K562 (cell line): ENCODE measurements at regions not wholly inside any gene's neighbourhood (a gene's known extent, or its start where the extent isn't known, plus 50 kb on each side); places are given as distances from the start of the nearest gene placed in this dataset.
A peak's percentile ranks its signal among the peaks of the same experiment; 100 is the strongest.

Experiments
- ATF2 ChIP-seq: sonication (generic); formaldehyde crosslinking; IDR thresholded peaks from 2 replicates; pipeline ENCODE4 v1.8.1; 2022; ENCODE audit warnings: missing genetic modification reagents
- CCAR2 ChIP-seq: fragments of 200-400 bp; formaldehyde crosslinking; IDR thresholded peaks from 2 replicates; pipeline ENCODE4 v1.6.1; 2017; ENCODE audit warnings: mild to moderate bottlenecking, low read depth, low read length
- CREBBP ChIP-seq: IDR thresholded peaks from one replicate; pipeline ENCODE4 v1.6.1; 2012; ENCODE audit warnings: low read depth, mild to moderate bottlenecking, control low read depth, inconsistent platforms, low read length
- GTF2B ChIP-seq: IDR thresholded peaks from 2 replicates; pipeline ENCODE4 v1.6.1; 2011; ENCODE audit not compliant: insufficient read length; ENCODE audit errors: extremely low read depth
- HDAC2 ChIP-seq: fragments of 450-650 bp; IDR thresholded peaks from 2 replicates; pipeline ENCODE4 v1.6.1; 2016; ENCODE audit warnings: mild to moderate bottlenecking
- HIVEP1 ChIP-seq: fragments of 250-450 bp; sonication (Bioruptor Pico); IDR thresholded peaks from 2 replicates; pipeline ENCODE4 v1.4.0; 2020; ENCODE audit warnings: mild to moderate bottlenecking
- ID3 ChIP-seq, 2 experiments: fragments of 250-450 bp in 1 of 2; fragments of 450-650 bp in 1 of 2; sonication (Bioruptor Pico) in 1 of 2; IDR thresholded peaks; 2 replicates each; pipeline versions ENCODE4 v1.6.1 to v1.8.0; 2016 to 2021; ENCODE audit warnings: mild to moderate bottlenecking in 2 of 2, moderate library complexity in 2 of 2, missing compliant biosample characterization in 1 of 2, missing genetic modification characterization in 1 of 2
- JUNB ChIP-seq: fragments of 450-650 bp; formaldehyde crosslinking; conservative IDR thresholded peaks from 2 replicates; pipeline ENCODE4 v1.4.0; 2020; ENCODE audit warnings: mild to moderate bottlenecking
- KLF16 ChIP-seq: IDR thresholded peaks from 2 replicates; pipeline ENCODE4 v1.6.1; 2016; ENCODE audit warnings: antibody characterized with exemption
- MEF2A ChIP-seq: IDR thresholded peaks from 2 replicates; pipeline ENCODE4 v1.6.1; 2011; ENCODE audit warnings: low read depth, mild to moderate bottlenecking, low read length, moderate library complexity; ENCODE audit not compliant: control insufficient read depth
- NEUROD1 ChIP-seq: fragments of 150-350 bp; IDR thresholded peaks from 2 replicates; pipeline ENCODE4 v1.6.1; 2014; ENCODE audit warnings: borderline replicate concordance, low read length, low read depth; ENCODE audit not compliant: partially characterized antibody
- PHB2 ChIP-seq: fragments of 450-650 bp; IDR thresholded peaks from 2 replicates; pipeline ENCODE4 v1.6.1; 2017; ENCODE audit warnings: low read depth
- RBM15 ChIP-seq: fragments of 200-400 bp; formaldehyde crosslinking; IDR thresholded peaks from 2 replicates; pipeline ENCODE4 v1.6.1; 2018; ENCODE audit warnings: mild to moderate bottlenecking, low read length, moderate library complexity; ENCODE audit not compliant: insufficient read depth
- U2AF1 ChIP-seq: fragments of 200-400 bp; formaldehyde crosslinking; optimal IDR thresholded peaks from 2 replicates; pipeline ENCODE3; 2017; ENCODE audit warnings: mild to moderate bottlenecking, low read depth, low read length, moderate library complexity
- XRCC3 ChIP-seq: fragments of 450-650 bp; IDR thresholded peaks from 2 replicates; pipeline ENCODE4 v1.6.1; 2017; ENCODE audit warnings: mild to moderate bottlenecking, moderate library complexity
- ZBTB9 ChIP-seq: fragments of 450-650 bp; formaldehyde crosslinking; IDR thresholded peaks from 2 replicates; pipeline ENCODE4 v1.4.0; 2020; ENCODE audit warnings: mild to moderate bottlenecking, moderate library complexity
- ZC3H11A ChIP-seq: IDR thresholded peaks from 2 replicates; pipeline ENCODE4 v1.6.1; 2012; ENCODE audit warnings: low read depth, low read length, improper control_type of control experiment
- ZFP1 ChIP-seq: fragments of 450-650 bp; formaldehyde crosslinking; IDR thresholded peaks from 2 replicates; pipeline ENCODE4 v1.4.0; 2020; ENCODE audit warnings: mild to moderate bottlenecking, mixed read lengths
- ZNF197 ChIP-seq: fragments of 200-800 bp; sonication (Bioruptor generic); IDR thresholded peaks from 2 replicates; pipeline ENCODE4 v1.6.1; 2016; ENCODE audit warnings: low read depth, missing genetic modification characterization, missing compliant biosample characterization
- ZNF239 ChIP-seq: fragments of 250-450 bp; sonication (Bioruptor Pico); IDR thresholded peaks from 2 replicates; pipeline ENCODE4 v1.4.0; 2020; ENCODE audit warnings: mild to moderate bottlenecking
- ZNF512 ChIP-seq: IDR thresholded peaks from 2 replicates; pipeline ENCODE4 v1.6.1; 2016; ENCODE audit warnings: missing genetic modification characterization, missing compliant biosample characterization
- ZNF57 ChIP-seq: fragments of 450-650 bp; formaldehyde crosslinking; IDR thresholded peaks from 2 replicates; pipeline ENCODE4 v1.4.0; 2020; ENCODE audit warnings: mild to moderate bottlenecking, moderate library complexity
- ZNF644 ChIP-seq: fragments of 200-800 bp; sonication (Bioruptor generic); IDR thresholded peaks from 2 replicates; pipeline ENCODE4 v1.6.1; 2016; ENCODE audit warnings: low read depth, missing genetic modification characterization, missing compliant biosample characterization
- ZNF75A ChIP-seq: fragments of 450-650 bp; formaldehyde crosslinking; IDR thresholded peaks from 2 replicates; pipeline ENCODE4 v1.4.0; 2020; ENCODE audit warnings: mild to moderate bottlenecking
- ZNF778 ChIP-seq: fragments of 450-650 bp; formaldehyde crosslinking; IDR thresholded peaks from 2 replicates; pipeline ENCODE4 v1.4.0; 2020; ENCODE audit warnings: mild to moderate bottlenecking, moderate library complexity

GRCh38 chr6:10098756-10099528, 315.9 kb downstream of the TFAP2A start (continued):
- TF ChIP-seq ZNF512 (tag) (no peak), HDAC2 (no peak), KLF16 (no peak), NEUROD1 (no peak), ZNF778 (CRISPR knock-in tag) (no peak), HIVEP1 (CRISPR knock-in tag) (no peak), GTF2B (no peak), ZNF197 (CRISPR knock-in tag) (no peak), RBM15 (no peak), XRCC3 (no peak), JUNB (CRISPR knock-in tag) (no peak), ATF2 (CRISPR knock-in tag) (no peak), ZC3H11A (no peak), ZNF644 (no peak), ZNF57 (no peak), MEF2A (no peak), ZFP1 (CRISPR knock-in tag) (no peak), ZNF239 (no peak), U2AF1 (no peak), CCAR2 (no peak), ID3 (CRISPR knock-in tag; IDR thresholded peaks at IDR 0.05) (no peak), ID3 (tag; IDR thresholded peaks at IDR 0.05) (no peak), ZBTB9 (CRISPR knock-in tag) (peak; percentile 88), CREBBP (no peak), ZNF75A (CRISPR knock-in tag) (no peak), PHB2 (no peak)
